ENCODE measurements at regions not wholly inside any gene's neighbourhood (a gene's known extent, or its start where the extent isn't known, plus 50 kb on each side); places are given as distances from the start of the nearest gene placed in this dataset.

DNA sequence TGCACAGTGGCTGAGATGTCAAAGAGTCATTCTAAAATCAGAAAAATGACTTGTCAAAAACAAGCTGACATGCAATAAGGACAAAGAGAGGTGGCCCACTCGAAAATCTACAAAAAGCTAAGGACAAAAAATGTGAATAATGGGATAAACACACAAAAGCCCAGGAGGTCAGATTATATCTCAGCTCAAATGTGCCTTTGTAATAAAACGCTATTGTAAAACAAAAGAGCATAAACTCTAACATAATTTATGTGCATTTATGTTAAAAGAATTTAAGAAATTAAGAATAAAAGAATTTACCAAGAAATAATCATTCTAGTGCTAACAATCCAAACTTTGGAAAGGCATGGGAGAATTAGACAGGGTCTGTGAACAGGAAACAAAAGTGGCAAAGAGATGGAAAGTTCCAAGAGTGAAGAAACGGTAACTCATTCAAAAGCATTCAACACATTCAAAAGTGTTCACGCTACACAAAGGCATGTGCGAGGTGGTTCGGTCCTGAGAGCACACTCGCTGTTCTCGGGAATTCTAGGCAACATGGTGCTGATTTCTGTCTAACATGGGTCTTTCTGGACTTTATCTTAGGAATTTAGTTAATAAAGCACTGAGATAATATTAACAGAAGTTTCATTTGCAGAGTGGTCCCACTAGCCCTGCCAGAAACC is 197.7 kb downstream of the KATNAL1 start:
- TF ChIP-seq, protein P1, sequence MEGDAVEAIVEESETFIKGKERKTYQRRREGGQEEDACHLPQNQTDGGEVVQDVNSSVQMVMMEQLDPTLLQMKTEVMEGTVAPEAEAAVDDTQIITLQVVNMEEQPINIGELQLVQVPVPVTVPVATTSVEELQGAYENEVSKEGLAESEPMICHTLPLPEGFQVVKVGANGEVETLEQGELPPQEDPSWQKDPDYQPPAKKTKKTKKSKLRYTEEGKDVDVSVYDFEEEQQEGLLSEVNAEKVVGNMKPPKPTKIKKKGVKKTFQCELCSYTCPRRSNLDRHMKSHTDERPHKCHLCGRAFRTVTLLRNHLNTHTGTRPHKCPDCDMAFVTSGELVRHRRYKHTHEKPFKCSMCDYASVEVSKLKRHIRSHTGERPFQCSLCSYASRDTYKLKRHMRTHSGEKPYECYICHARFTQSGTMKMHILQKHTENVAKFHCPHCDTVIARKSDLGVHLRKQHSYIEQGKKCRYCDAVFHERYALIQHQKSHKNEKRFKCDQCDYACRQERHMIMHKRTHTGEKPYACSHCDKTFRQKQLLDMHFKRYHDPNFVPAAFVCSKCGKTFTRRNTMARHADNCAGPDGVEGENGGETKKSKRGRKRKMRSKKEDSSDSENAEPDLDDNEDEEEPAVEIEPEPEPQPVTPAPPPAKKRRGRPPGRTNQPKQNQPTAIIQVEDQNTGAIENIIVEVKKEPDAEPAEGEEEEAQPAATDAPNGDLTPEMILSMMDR (IDR thresholded peaks at IDR 0.05; ENCODE audit: low read depth, low read length), result no peak
- TF ChIP-seq EZH2phosphoT487 (IDR thresholded peaks at IDR 0.05; ENCODE audit: low read depth), result no peak
